C4-2B (cell line): ENCODE measurements at regions not wholly inside any gene's neighbourhood (a gene's known extent, or its start where the extent isn't known, plus 50 kb on each side); places are given as distances from the start of the nearest gene placed in this dataset.

Experiments
- H3K27ac ChIP-seq: fragments of 450-650 bp; 2 replicates; pipeline ENCODE4 v1.5.1; 2017
- CTCF ChIP-seq: fragments of 450-650 bp; conservative IDR thresholded peaks from 2 replicates; pipeline ENCODE4 v1.5.1; 2017; ENCODE audit warnings: mild to moderate bottlenecking
- ZFX ChIP-seq: fragments of 450-650 bp; IDR thresholded peaks from 2 replicates; pipeline ENCODE4 v1.6.1; 2017

DNA sequence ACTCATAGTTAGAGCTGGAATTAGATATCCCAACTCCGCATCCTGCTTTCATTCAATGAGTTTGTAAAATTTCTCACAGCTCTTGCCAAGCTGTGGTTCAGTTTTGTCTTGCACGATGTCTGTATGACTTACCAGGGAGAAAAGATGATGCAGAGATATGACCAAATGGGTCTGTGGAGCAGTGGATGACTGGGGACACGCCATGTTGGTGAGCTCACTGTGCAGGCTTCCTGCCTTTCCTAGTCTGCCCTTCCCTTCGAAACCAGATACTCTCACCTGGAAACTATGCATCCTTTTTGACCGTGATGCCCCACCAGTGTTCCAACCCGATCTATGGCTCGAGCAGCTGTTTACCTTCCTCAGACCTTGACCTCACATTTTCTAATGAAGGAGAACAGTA lies 262.7 kb upstream of the BMP2 start:
- TF ChIP-seq CTCF (no peak), ZFX (no peak)
- H3K27ac ChIP-seq: no peak overlapping the region

- H3K27ac ChIP-seq: no peak overlapping the region
- TF ChIP-seq CTCF: no peak
- TF ChIP-seq ZFX: no peak
These were observed 263.3 kb upstream of the BMP2 start for GRCh38 chr20:6504179-6504578.

DNA sequence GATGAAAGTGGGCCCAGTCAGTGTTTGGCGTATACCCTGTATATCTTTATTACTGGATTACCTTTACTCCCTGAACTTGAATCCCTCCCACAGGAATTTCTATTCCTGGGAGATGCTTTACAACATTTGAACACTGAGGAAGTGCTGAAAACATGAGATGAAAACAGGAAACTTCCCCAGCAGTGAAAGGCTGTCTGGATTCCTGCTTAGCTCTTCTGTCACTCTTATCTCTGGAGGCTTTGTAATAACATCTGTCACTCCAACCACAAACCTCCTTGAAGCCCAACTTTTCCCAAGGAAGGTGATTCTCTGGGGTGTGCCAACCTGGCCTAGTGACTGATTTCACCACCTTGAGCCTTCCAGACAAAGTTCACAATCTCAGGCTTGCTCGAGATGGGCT lies 264.5 kb upstream of the BMP2 start:
- TF ChIP-seq ZFX: no peak
- no peak for TF ChIP-seq CTCF
- no peak overlapping the region for H3K27ac ChIP-seq

GRCh38 chr20:6502219-6502618 lies 265.3 kb upstream of the BMP2 start:
- TF ChIP-seq CTCF (no peak), ZFX (no peak)
- no peak overlapping the region for H3K27ac ChIP-seq

DNA sequence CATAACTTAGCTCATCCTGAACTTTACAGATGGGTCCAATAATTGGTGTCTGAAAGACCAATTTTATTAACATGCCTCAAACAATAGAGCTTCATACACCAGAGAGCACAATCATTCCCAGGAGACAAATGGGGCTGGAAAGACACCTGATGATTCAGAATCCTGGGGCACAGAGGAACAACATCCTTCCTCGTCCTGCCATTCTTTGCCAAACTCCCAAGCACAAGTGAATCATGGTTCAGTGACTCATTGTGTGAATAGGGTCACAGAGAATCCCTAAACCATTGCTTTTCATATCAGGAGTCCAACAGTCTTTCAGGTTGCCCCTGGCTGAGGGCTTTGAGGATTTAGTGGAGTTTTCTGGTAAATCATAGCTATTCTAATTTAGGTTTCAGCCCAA lies 266.4 kb upstream of the BMP2 start:
- no peak for TF ChIP-seq ZFX
- TF ChIP-seq CTCF: no peak
- no peak overlapping the region for H3K27ac ChIP-seq

DNA sequence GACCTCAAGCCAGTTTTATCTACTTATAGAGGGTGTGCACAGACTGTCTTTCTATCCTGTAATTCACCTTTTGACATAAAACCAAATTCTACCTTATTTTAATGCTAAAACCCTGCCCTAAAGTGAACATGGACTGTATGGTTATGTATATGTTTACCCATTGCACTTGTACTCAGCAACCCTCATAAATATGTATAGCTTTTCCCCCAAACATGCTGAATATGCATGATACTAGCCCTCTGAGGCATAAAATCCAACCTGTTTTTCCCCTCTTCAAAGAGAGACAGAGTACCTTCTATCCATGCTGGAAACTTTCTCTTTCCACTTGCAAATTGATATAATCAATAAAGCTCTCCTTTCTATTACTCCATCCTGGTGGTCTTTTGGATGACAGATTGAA lies 267.9 kb upstream of the BMP2 start:
- no peak overlapping the region for H3K27ac ChIP-seq
- TF ChIP-seq CTCF: no peak
- no peak for TF ChIP-seq ZFX

- no peak overlapping the region for H3K27ac ChIP-seq
- TF ChIP-seq ZFX: no peak
These were observed 270.6 kb upstream of the BMP2 start for GRCh38 chr20:6496874-6497273.

DNA sequence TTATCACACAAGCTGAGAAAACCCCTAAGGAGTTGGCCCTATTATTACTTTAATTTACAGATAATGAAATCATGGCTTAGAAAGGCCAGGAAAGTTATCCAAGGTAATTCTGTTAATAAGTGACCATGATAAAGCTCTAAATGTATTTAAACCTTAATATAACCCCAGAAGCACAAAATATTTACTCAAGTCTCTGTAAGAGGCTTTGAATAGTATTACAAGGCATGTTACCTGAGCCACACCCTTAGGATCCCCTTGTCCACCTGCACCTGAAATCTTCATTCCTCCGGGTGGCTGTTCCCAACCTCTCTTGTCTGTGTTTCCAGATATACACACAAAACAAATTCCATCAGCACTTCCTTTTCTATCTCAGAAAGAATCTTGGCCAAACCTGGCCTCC lies 271.6 kb upstream of the BMP2 start:
- H3K27ac ChIP-seq: no peak overlapping the region
- TF ChIP-seq CTCF (no peak), ZFX (no peak)
